OCI-LY3 (cell line): ENCODE measurements at regions not wholly inside any gene's neighbourhood (a gene's known extent, or its start where the extent isn't known, plus 50 kb on each side); places are given as distances from the start of the nearest gene placed in this dataset.

ENCODE experiments used
- H2AFZ ChIP-seq: fragments of 200-600, 300-600 bp; shearing (Covaris generic); 2 replicates; pipeline ENCODE4 v1.6.0; 2014; ENCODE audit warnings: antibody characterized with exemption, low read depth, low read length
- H3K27ac ChIP-seq: fragments of 200-600, 300-600 bp; sonication (generic); 2 replicates; pipeline ENCODE4 v1.5.1; 2014; ENCODE audit warnings: mild to moderate bottlenecking, low read length, moderate library complexity, mixed read lengths
- H3K27me3 ChIP-seq: fragments of 200-600, 300-600 bp; sonication (generic); 2 replicates; pipeline ENCODE4 v1.6.1; 2014; ENCODE audit warnings: low read depth, low read length, mixed read lengths
- H3K36me3 ChIP-seq: fragments of 200-600, 300-600 bp; sonication (generic); replicated peaks from 2 replicates; pipeline ENCODE3; 2014; ENCODE audit warnings: low read depth, low read length, mixed read lengths
- H3K4me1 ChIP-seq: fragments of 300-600, 200-600 bp; sonication (generic); 2 replicates; pipeline ENCODE4 v1.6.1; 2014; ENCODE audit warnings: low read length, mixed read lengths
- H3K4me2 ChIP-seq: fragments of 200-600, 300-600 bp; sonication (generic); 2 replicates; pipeline ENCODE4 v1.6.1; 2014; ENCODE audit warnings: low read length, mixed read lengths
- H3K4me3 ChIP-seq: fragments of 300-600, 200-600 bp; sonication (generic); 2 replicates; pipeline ENCODE4 v1.5.1; 2014; ENCODE audit warnings: antibody characterized with exemption, mild to moderate bottlenecking, low read length, moderate library complexity
- H3K79me2 ChIP-seq: fragments of 300-600, 200-600 bp; shearing (Covaris generic); 2 replicates; pipeline ENCODE4 v1.6.1; 2014; ENCODE audit warnings: mild to moderate bottlenecking, low read length, mixed read lengths
- H3K9ac ChIP-seq: fragments of 300-600, 200-600 bp; shearing (Covaris generic); 2 replicates; pipeline ENCODE4 v1.6.0; 2014; ENCODE audit warnings: mild to moderate bottlenecking, low read length, moderate library complexity
- H3K9me3 ChIP-seq: fragments of 200-600, 300-600 bp; shearing (Covaris generic); 2 replicates; pipeline ENCODE4 v1.6.1; 2014; ENCODE audit warnings: low read length, mixed read lengths; ENCODE audit not compliant: insufficient read depth
- H4K20me1 ChIP-seq: fragments of 200-600, 300-600 bp; sonication (generic); 2 replicates; pipeline ENCODE4 v1.6.1; 2016; ENCODE audit warnings: low read length, mixed read lengths; ENCODE audit not compliant: insufficient read depth
- CTCF ChIP-seq: fragments of 200-600, 300-600 bp; sonication (generic); IDR thresholded peaks from 2 replicates; pipeline ENCODE4 v1.5.1; 2014; ENCODE audit warnings: antibody characterized with exemption, low read length, low read depth
- EZH2phosphoT487 ChIP-seq: fragments of 200-600 bp; shearing (Covaris generic); IDR thresholded peaks from 2 replicates; pipeline ENCODE4 v1.6.1; 2018; ENCODE audit warnings: antibody characterized with exemption, mixed run types, low read depth

DNA sequence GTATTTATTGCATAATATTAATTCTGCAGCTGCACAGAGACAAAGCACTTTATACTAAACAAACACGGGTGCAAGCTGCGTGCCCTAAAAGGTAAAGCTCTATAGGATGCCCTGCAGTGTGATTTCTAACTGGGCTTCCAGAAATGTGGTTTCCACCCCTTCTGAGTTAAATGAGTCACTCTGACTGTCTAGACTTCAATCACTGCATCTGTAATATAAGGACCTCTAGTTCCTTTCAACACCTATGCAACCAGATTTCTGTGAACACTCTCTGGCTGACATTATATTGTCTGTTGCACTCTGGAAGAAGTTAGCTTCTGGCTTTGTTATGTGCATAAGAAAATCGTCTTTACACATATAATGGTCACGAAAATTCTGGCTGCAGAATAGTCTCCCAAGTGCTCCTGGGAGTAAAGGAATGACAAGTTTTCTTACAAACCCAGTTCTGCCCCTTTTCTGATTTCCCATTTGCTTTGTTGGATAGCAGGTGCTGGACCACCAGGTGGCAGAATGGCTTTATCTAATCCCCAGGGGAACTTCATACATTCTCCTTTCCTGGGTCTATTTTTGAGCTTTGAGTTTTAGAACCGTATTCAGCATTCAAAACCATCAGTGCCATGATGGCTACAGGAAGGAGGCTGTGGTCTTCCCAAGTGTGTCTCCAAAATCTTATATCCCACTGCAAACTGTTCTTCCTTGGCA, 842.2 kb downstream of the STIM2 start:
- Histone ChIP-seq H4K20me1 (no peaks in the 10 kb centered on the region), H3K9ac (no peak overlapping the region), H2AFZ (no peak overlapping the region), H3K27me3 (no peaks in the 10 kb centered on the region), H3K4me1 (peaks cover 10% of the 10 kb centered on the region), H3K4me2 (peak overlapping the region; percentile 18), H3K36me3 (no peaks in the 10 kb centered on the region), H3K9me3 (no peaks in the 10 kb centered on the region), H3K27ac (no peak overlapping the region), H3K4me3 (no peak overlapping the region), H3K79me2 (no peaks in the 10 kb centered on the region)
- TF ChIP-seq EZH2phosphoT487, result no peak
- TF ChIP-seq CTCF, result peak; percentile 70

GRCh38 chr4:27703771-27704170, 843.1 kb downstream of the STIM2 start:
- Histone ChIP-seq H3K27me3 (no peaks in the 10 kb centered on the region), H3K9me3 (no peaks in the 10 kb centered on the region), H3K27ac (no peak overlapping the region), H3K4me3 (no peak overlapping the region), H3K4me2 (0 out of 2 replicates have a peak overlapping the region, but pooled peaks have one; percentile 18), H3K79me2 (no peaks in the 10 kb centered on the region), H3K36me3 (no peaks in the 10 kb centered on the region), H3K9ac (no peak overlapping the region), H3K4me1 (peaks cover 10% of the 10 kb centered on the region), H4K20me1 (no peaks in the 10 kb centered on the region), H2AFZ (no peak overlapping the region)
- TF ChIP-seq EZH2phosphoT487 (no peak), CTCF (no peak)

- no peak for TF ChIP-seq CTCF
- no peak for TF ChIP-seq EZH2phosphoT487
Observed at GRCh38 chr4:27711041-27711440, 850.4 kb downstream of the STIM2 start.

GRCh38 chr4:27714073-27714472, 853.4 kb downstream of the STIM2 start:
- Histone ChIP-seq H3K4me1 (peaks cover 15% of the 10 kb centered on the region), H3K4me3 (no peak overlapping the region), H3K36me3 (no peaks in the 10 kb centered on the region), H3K9me3 (0 out of 2 replicates have a peak, but pooled peaks cover 5% of the 10 kb centered on the region), H3K27ac (no peak overlapping the region), H3K9ac (no peak overlapping the region), H3K4me2 (no peak overlapping the region), H2AFZ (no peak overlapping the region), H4K20me1 (no peaks in the 10 kb centered on the region), H3K27me3 (no peaks in the 10 kb centered on the region), H3K79me2 (no peaks in the 10 kb centered on the region)
- no peak for TF ChIP-seq CTCF
- no peak for TF ChIP-seq EZH2phosphoT487

More at GRCh38 chr4:27711041-27711440, 850.4 kb downstream of the STIM2 start:
- no peak overlapping the region for H2AFZ ChIP-seq
- no peak overlapping the region for H3K9ac ChIP-seq
- H3K4me3 ChIP-seq, result no peak overlapping the region
- H4K20me1 ChIP-seq, result no peaks in the 10 kb centered on the region
- H3K4me2 ChIP-seq, result no peak overlapping the region
- H3K9me3 ChIP-seq, result 0 out of 2 replicates have a peak, but pooled peaks cover 5% of the 10 kb centered on the region
- H3K27me3 ChIP-seq, result no peaks in the 10 kb centered on the region
- no peaks in the 10 kb centered on the region for H3K4me1 ChIP-seq
- H3K79me2 ChIP-seq, result no peaks in the 10 kb centered on the region
- no peaks in the 10 kb centered on the region for H3K36me3 ChIP-seq
- no peak overlapping the region for H3K27ac ChIP-seq
